GM23338 (cell line): ENCODE measurements at regions not wholly inside any gene's neighbourhood (a gene's known extent, or its start where the extent isn't known, plus 50 kb on each side); places are given as distances from the start of the nearest gene placed in this dataset.

Experiments
- CTCF ChIP-seq, 2 experiments: fragments of 200-600 bp in 1 of 2; sonication (generic) in 1 of 2; conservative IDR thresholded peaks; 2 replicates each; pipeline versions ENCODE4 v1.5.1 to v1.6.1; 2016 to 2017; ENCODE audit warnings: antibody characterized with exemption in 2 of 2, low read depth in 2 of 2, mild to moderate bottlenecking in 2 of 2, moderate library complexity in 1 of 2
- EZH2 ChIP-seq: fragments of 200-600 bp; sonication (generic); IDR thresholded peaks from one replicate; pipeline ENCODE4 v1.8.0; 2017; ENCODE audit warnings: antibody characterized with exemption, mild to moderate bottlenecking, low read depth; ENCODE audit not compliant: unreplicated experiment
- EZH2phosphoT487 ChIP-seq: fragments of 200-600 bp; sonication (generic); IDR thresholded peaks from one replicate; pipeline ENCODE4 v1.8.1; 2018; ENCODE audit warnings: antibody characterized with exemption; ENCODE audit not compliant: unreplicated experiment
- JUNB ChIP-seq: IDR thresholded peaks from one replicate; pipeline ENCODE4 v1.6.1; 2016; ENCODE audit warnings: antibody characterized with exemption; ENCODE audit not compliant: unreplicated experiment
- POLR2AphosphoS5 ChIP-seq: IDR thresholded peaks from 2 replicates; pipeline ENCODE4 v1.6.1; 2016; ENCODE audit warnings: antibody characterized with exemption, low read depth
- REST ChIP-seq: IDR thresholded peaks from one replicate; pipeline ENCODE4 v1.6.1; 2018; ENCODE audit warnings: antibody characterized with exemption; ENCODE audit not compliant: unreplicated experiment
- ZNF114 ChIP-seq: fragments of 250-450 bp; sonication (Bioruptor Pico); IDR thresholded peaks from 2 replicates; pipeline ENCODE4 v1.5.0; 2020; ENCODE audit warnings: mild to moderate bottlenecking, moderate library complexity

GRCh38 chr4:11118513-11118912, 310.2 kb downstream of the HS3ST1 start:
- TF ChIP-seq REST (no peak), POLR2AphosphoS5 (no peak), JUNB (no peak), ZNF114 (CRISPR knock-in tag) (no peak), CTCF (conservative IDR thresholded peaks at IDR 0.05; ENCODE audit: low read depth in 2 of 2) (no peak), EZH2 (no peak), EZH2phosphoT487 (no peak)
